HEK293 (cell line): ENCODE measurements at regions not wholly inside any gene's neighbourhood (a gene's known extent, or its start where the extent isn't known, plus 50 kb on each side); places are given as distances from the start of the nearest gene placed in this dataset.

Experiments
- CTCF ChIA-PET: fragments of 350-600 bp; formaldehyde crosslinking; extraction: SDS; loops from one replicate; lab custom pipeline; 2021; ENCODE audit warnings: antibody characterized with exemption; lab: Yijun Ruan, JAX
- POLR2A ChIA-PET: fragments of 300-600 bp; formaldehyde crosslinking; extraction: SDS; loops from one replicate; lab custom pipeline; 2020; ENCODE audit warnings: antibody characterized with exemption, inconsistent platforms; lab: Yijun Ruan, JAX
- H3K27ac ChIP-seq: fragments of 200-500 bp; sonication (Bioruptor generic); 2 replicates; pipeline ENCODE4 v1.5.1; 2014; ENCODE audit warnings: low read depth, low read length, control low read depth, inconsistent platforms; ENCODE audit errors: extremely low read depth
- H3K36me3 ChIP-seq, 2 experiments: fragments of 200-500 bp in 1 of 2; sonication (Bioruptor generic) in 1 of 2; 1 replicate in 1 of 2; 2 replicates in 1 of 2; pipeline ENCODE4 v1.5.1; 2014 to 2017; ENCODE audit warnings: inconsistent platforms in 2 of 2, low read length in 2 of 2; ENCODE audit not compliant: control insufficient read depth in 2 of 2, insufficient read depth in 1 of 2
- H3K4me1 ChIP-seq: fragments of 200-500 bp; sonication (Bioruptor generic); 2 replicates; pipeline ENCODE4 v1.5.1; 2014; ENCODE audit warnings: mild to moderate bottlenecking, low read length, inconsistent platforms; ENCODE audit not compliant: control insufficient read depth, insufficient read depth
- H3K4me3 ChIP-seq: 2 replicates; pipeline ENCODE4 v1.5.1; 2011; ENCODE audit warnings: low read depth, mild to moderate bottlenecking, control low read depth, low read length, moderate library complexity
- H3K9me3 ChIP-seq: fragments of 200-500 bp; sonication (Bioruptor generic); 2 replicates; pipeline ENCODE4 v1.5.1; 2014; ENCODE audit warnings: low read depth, low read length, inconsistent platforms; ENCODE audit not compliant: control insufficient read depth, insufficient read depth
- BCL11B ChIP-seq: fragments of 450-650 bp; formaldehyde crosslinking; IDR thresholded peaks from 2 replicates; pipeline ENCODE4 v1.5.1; 2016; ENCODE audit warnings: low read depth, missing biosample characterization, missing genetic modification characterization
- BCL6B ChIP-seq: fragments of 450-650 bp; formaldehyde crosslinking; IDR thresholded peaks from 2 replicates; pipeline ENCODE4 v1.5.1; 2017; ENCODE audit warnings: missing biosample characterization, missing genetic modification characterization
- CTCF ChIP-seq: fragments of 450-650 bp; formaldehyde crosslinking; IDR thresholded peaks from 2 replicates; pipeline ENCODE4 v1.5.1; 2016; ENCODE audit warnings: missing biosample characterization, missing genetic modification characterization
- FEZF1 ChIP-seq: fragments of 450-650 bp; formaldehyde crosslinking; IDR thresholded peaks from 2 replicates; pipeline ENCODE4 v1.5.1; 2016; ENCODE audit warnings: missing biosample characterization, missing genetic modification characterization
- GLIS2 ChIP-seq: fragments of 450-650 bp; formaldehyde crosslinking; IDR thresholded peaks from 2 replicates; pipeline ENCODE4 v1.5.1; 2016; ENCODE audit warnings: missing biosample characterization, missing genetic modification characterization
- KLF10 ChIP-seq: fragments of 450-650 bp; IDR thresholded peaks from 2 replicates; pipeline ENCODE4 v1.5.1; 2018; ENCODE audit warnings: missing biosample characterization, mild to moderate bottlenecking, missing genetic modification characterization
- KLF8 ChIP-seq: fragments of 450-650 bp; formaldehyde crosslinking; IDR thresholded peaks from 2 replicates; pipeline ENCODE4 v1.5.1; 2016; ENCODE audit warnings: missing biosample characterization, missing genetic modification characterization
- MEIS1 ChIP-seq: sonication (generic); formaldehyde crosslinking; IDR thresholded peaks from 2 replicates; pipeline ENCODE4 v1.8.1; 2022; ENCODE audit warnings: missing genetic modification reagents, mild to moderate bottlenecking, borderline replicate concordance
- OSR2 ChIP-seq: fragments of 450-650 bp; formaldehyde crosslinking; IDR thresholded peaks from 2 replicates; pipeline ENCODE4 v1.5.1; 2016; ENCODE audit warnings: missing biosample characterization, missing genetic modification characterization
- SCRT1 ChIP-seq: fragments of 450-650 bp; formaldehyde crosslinking; IDR thresholded peaks from 2 replicates; pipeline ENCODE4 v1.5.1; 2016; ENCODE audit warnings: missing biosample characterization, missing genetic modification characterization, borderline replicate concordance
- SP7 ChIP-seq: fragments of 450-650 bp; formaldehyde crosslinking; IDR thresholded peaks from 2 replicates; pipeline ENCODE4 v1.5.1; 2016; ENCODE audit warnings: missing biosample characterization, missing genetic modification characterization
- TCF7L2 ChIP-seq: IDR thresholded peaks from 2 replicates; pipeline ENCODE4 v1.6.1; 2011; ENCODE audit warnings: low read depth, mild to moderate bottlenecking, inconsistent platforms, low read length, moderate library complexity, borderline replicate concordance
- ZEB2 ChIP-seq: fragments of 450-650 bp; formaldehyde crosslinking; IDR thresholded peaks from 2 replicates; pipeline ENCODE4 v1.5.1; 2016; ENCODE audit warnings: missing biosample characterization, missing genetic modification characterization
- ZNF10 ChIP-seq: fragments of 450-650 bp; formaldehyde crosslinking; IDR thresholded peaks from 2 replicates; pipeline ENCODE4 v1.5.1; 2017; ENCODE audit warnings: missing biosample characterization, missing genetic modification characterization
- ZNF169 ChIP-seq: fragments of 450-650 bp; formaldehyde crosslinking; IDR thresholded peaks from 2 replicates; pipeline ENCODE4 v1.5.1; 2016; ENCODE audit warnings: missing biosample characterization, missing genetic modification characterization
- ZNF23 ChIP-seq: fragments of 450-650 bp; formaldehyde crosslinking; IDR thresholded peaks from 2 replicates; pipeline ENCODE4 v1.5.1; 2016; ENCODE audit warnings: missing biosample characterization, missing genetic modification characterization, borderline replicate concordance
- ZNF513 ChIP-seq: fragments of 450-650 bp; IDR thresholded peaks from 2 replicates; pipeline ENCODE4 v1.5.1; 2018; ENCODE audit warnings: missing biosample characterization, missing genetic modification characterization
- ZNF548 ChIP-seq: fragments of 450-650 bp; formaldehyde crosslinking; IDR thresholded peaks from 2 replicates; pipeline ENCODE4 v1.5.1; 2016; ENCODE audit warnings: missing biosample characterization, missing genetic modification characterization
- ZNF549 ChIP-seq: fragments of 450-650 bp; IDR thresholded peaks from 2 replicates; pipeline ENCODE4 v1.5.1; 2018; ENCODE audit warnings: missing biosample characterization, missing genetic modification characterization, mild to moderate bottlenecking, inconsistent platforms, moderate library complexity
- ZNF600 ChIP-seq: fragments of 450-650 bp; formaldehyde crosslinking; IDR thresholded peaks from 2 replicates; pipeline ENCODE4 v1.5.1; 2016; ENCODE audit warnings: missing biosample characterization, missing genetic modification characterization
- ZNF623 ChIP-seq: fragments of 450-650 bp; formaldehyde crosslinking; IDR thresholded peaks from 2 replicates; pipeline ENCODE4 v1.5.1; 2016; ENCODE audit warnings: missing biosample characterization, missing genetic modification characterization
- ZNF624 ChIP-seq: fragments of 450-650 bp; formaldehyde crosslinking; IDR thresholded peaks from 2 replicates; pipeline ENCODE4 v1.5.1; 2017; ENCODE audit warnings: missing biosample characterization, missing genetic modification characterization
- ZNF654 ChIP-seq: fragments of 450-650 bp; formaldehyde crosslinking; IDR thresholded peaks from 2 replicates; pipeline ENCODE4 v1.5.1; 2016; ENCODE audit warnings: low read depth, missing biosample characterization, missing genetic modification characterization
- ZNF660 ChIP-seq: fragments of 450-650 bp; IDR thresholded peaks from 2 replicates; pipeline ENCODE4 v1.5.1; 2018; ENCODE audit warnings: missing biosample characterization, mild to moderate bottlenecking, missing genetic modification characterization
- ZNF664 ChIP-seq: fragments of 450-650 bp; formaldehyde crosslinking; IDR thresholded peaks from 2 replicates; pipeline ENCODE4 v1.5.1; 2016; ENCODE audit warnings: missing biosample characterization, missing genetic modification characterization
- ZNF670 ChIP-seq: fragments of 450-650 bp; formaldehyde crosslinking; IDR thresholded peaks from 2 replicates; pipeline ENCODE4 v1.5.1; 2016; ENCODE audit warnings: missing biosample characterization, missing genetic modification characterization, low read depth
- ZNF692 ChIP-seq: fragments of 450-650 bp; formaldehyde crosslinking; IDR thresholded peaks from 2 replicates; pipeline ENCODE4 v1.5.1; 2016; ENCODE audit warnings: missing biosample characterization, missing genetic modification characterization
- ZNF837 ChIP-seq: fragments of 450-650 bp; formaldehyde crosslinking; IDR thresholded peaks from 2 replicates; pipeline ENCODE4 v1.5.1; 2016; ENCODE audit warnings: missing biosample characterization, missing genetic modification characterization

- H3K9me3 ChIP-seq = no peaks in the 10 kb centered on the region
- TF ChIP-seq ZNF600 (tag by site-specific recombination) (no peak), ZNF23 (tag by site-specific recombination) (no peak), ZNF549 (no peak), ZNF654 (tag by site-specific recombination) (no peak), BCL11B (tag by site-specific recombination) (no peak), ZNF837 (tag by site-specific recombination) (no peak), ZNF10 (tag by site-specific recombination) (no peak), ZNF623 (tag by site-specific recombination) (no peak), ZNF670 (tag by site-specific recombination) (no peak), SP7 (tag by site-specific recombination) (no peak), ZNF624 (tag by site-specific recombination) (no peak), GLIS2 (no peak), SCRT1 (tag by site-specific recombination) (no peak), ZNF692 (tag by site-specific recombination) (no peak), ZNF548 (tag by site-specific recombination) (no peak), FEZF1 (no peak), BCL6B (tag by site-specific recombination) (no peak)
- CTCF ChIA-PET = interaction anchor here (0.7 kb wide), 1 partner anchor 230 kb away, joined by 3 read pairs; no protein-coding TSS in a partner anchor
- POLR2A ChIA-PET = no interaction called here
- no peaks in the 10 kb centered on the region for H3K36me3 ChIP-seq
- no peak overlapping the region for H3K4me3 ChIP-seq
- H3K4me1 ChIP-seq = no peaks in the 10 kb centered on the region
- H3K27ac ChIP-seq = no peak overlapping the region
Observed at GRCh38 chrX:149346306-149346705, 158.8 kb downstream of the IDS start.

- H3K4me1 ChIP-seq = no peaks in the 10 kb centered on the region
- ChIA-PET POLR2A (no interaction called here), CTCF (interaction anchor here (0.8 kb wide), 1 partner anchor 441 kb away, joined by 4 read pairs; no protein-coding TSS in a partner anchor)
- TF ChIP-seq ZNF660 (tag by site-specific recombination) = no peak
- H3K9me3 ChIP-seq = no peaks in the 10 kb centered on the region
- H3K36me3 ChIP-seq = no peaks in the 10 kb centered on the region
- no peak overlapping the region for H3K27ac ChIP-seq
- H3K4me3 ChIP-seq = no peak overlapping the region
Observed at GRCh38 chrX:149322316-149322715, 182.8 kb downstream of the IDS start.

GRCh38 chrX:149313871-149314371, 191.2 kb downstream of the IDS start:
- H3K36me3 ChIP-seq = no peaks in the 10 kb centered on the region
- POLR2A ChIA-PET = no interaction called here
- CTCF ChIA-PET = interaction anchor here (0.7 to 1.4 kb wide), 3 partner anchors 8 to 157 kb away, joined by 3 to 6 read pairs (median 3); no protein-coding TSS in a partner anchor
- H3K4me1 ChIP-seq = no peaks in the 10 kb centered on the region
- H3K27ac ChIP-seq = no peak overlapping the region
- no peaks in the 10 kb centered on the region for H3K9me3 ChIP-seq
- no peak overlapping the region for H3K4me3 ChIP-seq
- TF ChIP-seq OSR2 (tag by site-specific recombination) (no peak), FEZF1 (no peak), ZNF513 (no peak), KLF8 (tag by site-specific recombination) (no peak), ZNF664 (tag by site-specific recombination) (no peak), TCF7L2 (no peak), KLF10 (tag by site-specific recombination) (no peak), ZNF169 (tag by site-specific recombination) (no peak), ZEB2 (tag by site-specific recombination) (no peak), CTCF (tag by site-specific recombination) (no peak), MEIS1 (CRISPR knock-in tag) (no peak)
